Right ventricle myocardium inferior (tissue), 1 donor: ENCODE measurements at regions not wholly inside any gene's neighbourhood (a gene's known extent, or its start where the extent isn't known, plus 50 kb on each side); places are given as distances from the start of the nearest gene placed in this dataset.

Experiments
- ATAC-seq: fragments of 200-7000 bp; cut with Tn5 transposase; one replicate; pipeline ENCODE4 v1.9.1; 2020; ENCODE audit warnings: mild to moderate bottlenecking, moderate library complexity
- DNase-seq: peaks from one replicate; pipeline ENCODE4 v3.0.0; 2021; ENCODE audit errors: missing footprints
- intact Hi-C: fragments of 100-400 bp; cut with DNase I; formaldehyde crosslinking; loops from one replicate; pipeline ENCODE4 v1.11.0; 2022
- donor health status: DM: no; HTN: yes; CAD: no; lungs with severe emphysema.

DNA sequence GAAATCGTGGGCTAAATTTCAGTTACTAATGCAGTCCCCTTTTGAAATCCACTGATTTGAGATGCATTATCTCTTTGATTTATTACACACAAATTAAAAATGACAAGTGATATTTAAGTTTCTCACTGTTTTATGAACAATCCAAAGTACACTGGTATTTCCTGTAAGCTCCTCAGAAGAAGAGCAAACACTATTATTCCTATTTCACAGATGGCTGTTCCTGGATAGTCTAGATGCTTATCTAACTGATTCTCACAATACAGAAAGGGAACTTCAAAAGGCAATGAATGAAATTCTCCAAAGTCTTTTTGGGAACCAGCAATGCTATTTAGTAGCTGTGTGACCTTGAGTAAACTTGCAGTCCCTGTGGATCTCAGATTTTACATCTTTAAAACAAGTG is 404.7 kb upstream of the DAB2 start:
- intact Hi-C loops: no loop called here
- DNase-seq: no peak
- no peak for ATAC-seq

DNA sequence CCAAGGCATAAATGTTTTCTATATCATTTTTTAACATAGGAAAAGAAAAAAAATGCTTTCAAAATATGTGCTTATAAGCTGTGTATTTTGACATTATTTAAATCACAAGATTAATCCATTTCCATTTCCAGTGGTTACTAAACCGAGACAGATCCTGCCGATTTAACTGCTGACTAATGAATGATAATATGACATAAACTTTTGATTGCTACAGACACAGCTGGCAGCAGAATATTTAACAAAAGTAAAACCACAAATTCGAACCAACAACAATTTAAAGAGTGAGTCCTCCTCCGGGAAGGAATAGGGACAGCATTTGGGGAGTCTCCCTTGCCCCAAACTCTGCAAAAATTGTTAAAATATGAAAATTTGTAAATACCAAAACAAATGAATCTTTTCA is 401.3 kb upstream of the DAB2 start:
- no peak for ATAC-seq
- DNase-seq: no peak
- intact Hi-C loops: no loop called here

GRCh38 chr5:39825301-39825700 is 400.5 kb upstream of the DAB2 start:
- DNase-seq (no peak), ATAC-seq (no peak)
- intact Hi-C loops: no loop called here

- intact Hi-C loops: no loop called here
- no peak for ATAC-seq
- no peak for DNase-seq
Observed at GRCh38 chr5:39822020-39822419, 397.2 kb upstream of the DAB2 start.

DNA sequence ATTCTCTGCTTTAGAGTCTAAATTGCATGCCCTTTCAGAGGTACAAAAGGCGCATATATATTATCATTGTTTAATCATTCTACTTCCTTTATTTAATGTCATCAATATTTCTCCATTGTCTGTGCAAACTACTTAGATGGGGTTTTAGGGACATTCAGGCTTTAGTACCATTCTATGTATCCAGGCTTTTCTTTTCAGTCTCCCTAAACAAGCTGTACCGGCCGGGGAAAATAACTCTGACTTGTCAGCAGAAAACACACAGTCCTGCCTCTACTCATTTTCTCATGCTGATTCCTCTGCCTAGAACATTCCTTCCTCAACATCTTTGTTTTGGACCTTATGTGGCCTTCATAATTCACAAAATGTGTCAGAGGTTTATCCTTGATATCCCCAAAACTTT is 392.1 kb upstream of the DAB2 start:
- ATAC-seq (no peak), DNase-seq (no peak)
- intact Hi-C loops: no loop called here

DNA sequence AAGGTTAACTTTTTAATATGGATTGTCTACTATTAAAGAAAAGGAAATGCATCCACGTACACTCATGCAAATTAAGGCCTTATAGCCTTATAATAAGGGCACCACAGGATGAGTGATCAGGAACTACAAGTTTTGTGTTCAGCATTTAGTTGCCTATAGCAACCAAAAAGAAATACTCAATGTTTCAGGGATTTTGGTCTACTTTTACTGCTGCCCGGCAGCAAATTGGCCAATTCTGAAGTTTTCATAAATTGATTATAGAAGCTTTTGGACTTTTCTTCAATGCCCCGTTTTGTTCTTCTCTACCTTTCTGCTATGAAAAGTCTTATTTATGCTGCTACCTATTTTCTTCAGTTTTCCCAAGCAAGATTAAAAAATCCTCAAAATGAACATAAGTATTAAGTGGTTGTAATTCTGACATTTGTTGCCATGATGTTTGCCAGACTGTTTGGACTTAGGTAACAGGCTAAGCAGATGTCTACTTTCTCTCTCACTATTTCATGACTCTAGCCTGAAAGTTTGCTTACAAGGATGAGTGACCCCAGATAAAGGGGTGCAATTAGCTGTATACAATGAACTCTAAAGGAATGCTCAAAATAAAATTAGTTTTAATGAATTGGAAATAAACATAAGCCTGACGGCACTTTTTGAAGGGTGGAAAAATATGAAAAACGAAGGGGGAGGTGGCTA is 391.5 kb upstream of the DAB2 start:
- DNase-seq (no peak), ATAC-seq (no peak)
- intact Hi-C loops: no loop called here

- DNase-seq (no peak), ATAC-seq (peak; percentile 42)
- intact Hi-C loops: no loop called here
Observed at GRCh38 chr5:39815711-39816110, 390.9 kb upstream of the DAB2 start.

- DNase-seq (no peak), ATAC-seq (no peak)
- intact Hi-C loops: no loop called here
Observed at GRCh38 chr5:39811381-39811780, 386.6 kb upstream of the DAB2 start.

DNA sequence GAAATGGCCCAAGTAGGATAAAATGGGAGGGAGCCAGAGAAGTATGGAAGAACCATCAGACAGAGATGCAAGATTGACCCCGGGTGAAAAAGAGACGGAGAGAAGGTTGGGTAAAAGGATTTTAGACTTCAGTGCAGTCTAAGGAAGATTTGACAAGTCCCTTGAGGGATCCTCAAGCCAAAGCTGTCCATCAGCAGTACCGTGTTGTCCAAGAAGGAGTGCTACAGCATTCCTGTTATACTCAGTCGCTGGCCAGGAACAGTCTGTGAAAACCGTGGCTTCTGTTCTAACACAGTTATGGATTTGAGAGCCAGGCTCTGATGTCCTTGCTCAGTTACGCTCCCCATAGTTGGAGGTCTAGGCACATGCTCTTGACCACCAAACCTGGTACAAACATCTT is 383.9 kb upstream of the DAB2 start:
- intact Hi-C loops: no loop called here
- no peak for ATAC-seq
- DNase-seq: no peak

DNA sequence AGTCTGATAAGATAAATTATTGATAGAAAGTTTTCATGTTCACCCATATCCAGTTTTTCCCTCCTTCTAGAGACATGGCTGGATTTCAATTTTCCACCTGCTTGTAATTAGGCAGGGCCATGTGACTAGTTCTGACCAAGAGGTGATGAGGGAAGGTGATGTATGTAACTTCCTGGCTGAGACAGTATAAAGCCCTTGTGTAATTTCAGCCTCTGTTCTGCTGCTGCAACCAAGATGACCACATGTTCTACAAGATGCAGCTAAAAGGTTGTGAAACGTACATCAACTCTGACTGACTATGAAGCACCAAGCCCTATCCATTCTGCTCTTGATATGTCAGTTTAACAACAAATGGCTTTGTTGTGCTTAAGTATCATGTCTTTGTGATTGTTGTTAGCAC is 376.5 kb upstream of the DAB2 start:
- intact Hi-C loops: no loop called here
- DNase-seq (no peak), ATAC-seq (no peak)

- DNase-seq: no peak
- intact Hi-C loops: no loop called here
- no peak for ATAC-seq
Observed at GRCh38 chr5:39800042-39800601, 375.3 kb upstream of the DAB2 start.

- DNase-seq (no peak), ATAC-seq (no peak)
- intact Hi-C loops: no loop called here
Observed at GRCh38 chr5:39799242-39799641, 374.5 kb upstream of the DAB2 start.

DNA sequence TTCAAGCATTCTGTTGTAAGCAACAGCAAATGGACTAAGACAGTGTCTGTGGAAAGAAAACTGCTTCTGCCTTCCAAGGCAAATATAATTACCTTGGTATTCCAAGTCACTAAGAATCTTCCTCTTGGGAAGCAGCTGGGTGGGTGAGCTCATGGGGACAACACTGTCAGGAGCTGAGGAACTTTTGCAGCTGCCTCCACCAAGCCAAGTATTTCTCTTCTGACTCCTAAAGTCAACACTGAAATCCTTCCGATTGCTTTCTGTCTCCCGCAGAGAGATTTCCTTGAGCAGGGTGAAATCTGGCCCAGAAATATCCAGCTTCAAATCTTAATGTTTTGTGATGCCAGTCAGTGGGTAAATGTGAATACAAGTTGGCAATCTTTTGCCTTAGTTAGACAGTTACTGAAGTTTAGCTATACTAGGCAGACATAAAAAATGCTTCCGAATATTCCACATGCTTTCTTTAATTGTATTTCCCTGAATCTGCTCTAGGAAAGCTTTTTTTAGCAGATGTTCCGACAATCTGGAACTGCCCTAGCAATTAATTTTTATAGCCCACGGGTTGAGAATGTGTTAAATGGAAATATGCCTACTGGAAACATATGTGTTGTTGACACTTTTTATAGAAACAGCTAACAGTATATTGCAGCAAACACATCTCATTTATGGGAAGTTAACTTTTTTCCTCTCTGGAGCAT is 369.9 kb upstream of the DAB2 start:
- DNase-seq (no peak), ATAC-seq (peak; percentile 64)
- intact Hi-C loops: no loop called here

GRCh38 chr5:39785410-39785809 is 360.6 kb upstream of the DAB2 start:
- DNase-seq (no peak), ATAC-seq (no peak)
- intact Hi-C loops: no loop called here

GRCh38 chr5:39783756-39784421 is 359.1 kb upstream of the DAB2 start:
- intact Hi-C loops: no loop called here
- DNase-seq: no peak
- ATAC-seq: no peak

GRCh38 chr5:39780347-39780746 is 355.6 kb upstream of the DAB2 start:
- DNase-seq (no peak), ATAC-seq (no peak)
- intact Hi-C loops: no loop called here

GRCh38 chr5:39779831-39780230 is 355.1 kb upstream of the DAB2 start:
- intact Hi-C loops: no loop called here
- ATAC-seq (no peak), DNase-seq (no peak)

DNA sequence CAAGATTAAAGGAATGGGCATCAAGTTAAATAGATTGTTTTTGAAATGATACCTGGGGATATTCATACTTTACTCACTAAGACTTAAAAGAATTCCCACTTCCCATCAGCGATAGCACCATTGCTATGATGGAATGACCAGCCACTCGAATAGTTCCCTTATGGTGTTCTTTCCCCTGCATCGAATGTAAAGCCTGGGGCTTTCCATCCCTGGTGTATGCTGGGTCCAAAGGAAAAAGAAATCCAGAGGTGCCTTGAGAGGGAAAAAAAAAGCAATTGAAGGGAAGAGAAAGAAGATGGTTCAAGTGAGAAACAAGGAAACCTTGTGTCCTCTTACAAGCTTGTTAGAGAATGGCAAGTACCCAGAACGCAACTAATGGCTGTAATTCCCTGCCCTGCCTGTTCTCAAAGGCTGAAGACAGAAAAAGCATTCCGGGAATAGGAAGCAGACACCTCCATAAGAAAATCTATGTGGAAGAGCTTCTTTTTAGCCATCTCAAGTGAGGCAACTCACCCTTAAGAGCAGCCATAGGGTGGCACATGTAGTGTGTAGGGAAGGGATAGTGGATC is 351.1 kb upstream of the DAB2 start:
- intact Hi-C loops: no loop called here
- DNase-seq: no peak
- ATAC-seq: no peak

GRCh38 chr5:39775086-39775796 is 350.5 kb upstream of the DAB2 start:
- DNase-seq (no peak), ATAC-seq (no peak)
- intact Hi-C loops: no loop called here
